HG03039 (cell line): ENCODE measurements at regions not wholly inside any gene's neighbourhood (a gene's known extent, or its start where the extent isn't known, plus 50 kb on each side); places are given as distances from the start of the nearest gene placed in this dataset.
A peak's percentile ranks its signal among the peaks of the same experiment; 100 is the strongest.

ENCODE experiments used
- ATAC-seq: cut with Tn5 transposase; IDR thresholded peaks from one replicate; pipeline ENCODE4 v1.9.1; 2021; ENCODE audit warnings: mild to moderate bottlenecking, moderate library complexity; ENCODE audit not compliant: unreplicated experiment

DNA sequence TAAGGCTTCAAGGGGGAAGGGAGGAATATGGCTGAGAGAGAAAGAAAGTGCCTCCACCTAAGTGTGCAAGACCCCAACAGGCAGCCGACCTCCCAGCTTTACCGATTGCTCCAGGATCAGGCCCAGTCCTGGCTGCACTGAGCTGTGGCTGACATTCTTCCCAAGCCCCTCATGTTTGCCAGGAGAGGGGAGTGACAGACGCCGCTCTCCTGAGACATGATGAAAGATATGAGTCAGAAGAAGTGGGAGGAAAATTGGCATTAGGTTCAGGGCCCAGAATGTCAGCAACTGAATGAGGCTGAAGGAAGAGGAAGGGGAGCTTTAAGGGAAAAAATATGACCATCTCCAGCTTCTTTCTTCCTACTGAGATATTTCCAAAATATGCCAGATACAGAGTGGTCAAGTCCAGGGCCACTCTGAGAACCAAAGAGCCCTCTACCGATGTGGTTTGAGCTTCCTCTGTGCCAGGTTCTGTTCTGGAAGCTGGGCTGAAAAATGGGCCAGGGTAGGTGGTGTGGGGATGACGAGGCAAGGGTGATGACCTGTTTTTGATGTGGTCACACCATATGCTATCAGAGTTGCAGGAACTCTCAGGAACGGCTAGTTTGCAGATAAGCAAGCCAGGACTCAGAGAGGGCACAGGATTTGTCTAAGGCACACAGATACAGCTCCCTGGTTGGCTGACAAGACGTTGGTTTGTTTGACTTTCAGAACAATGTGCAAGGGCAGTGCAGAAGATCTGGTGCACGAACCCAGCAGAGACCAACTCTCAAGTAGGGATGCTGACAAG lies 176.7 kb downstream of the SOX9 start:
- no peak for ATAC-seq

DNA sequence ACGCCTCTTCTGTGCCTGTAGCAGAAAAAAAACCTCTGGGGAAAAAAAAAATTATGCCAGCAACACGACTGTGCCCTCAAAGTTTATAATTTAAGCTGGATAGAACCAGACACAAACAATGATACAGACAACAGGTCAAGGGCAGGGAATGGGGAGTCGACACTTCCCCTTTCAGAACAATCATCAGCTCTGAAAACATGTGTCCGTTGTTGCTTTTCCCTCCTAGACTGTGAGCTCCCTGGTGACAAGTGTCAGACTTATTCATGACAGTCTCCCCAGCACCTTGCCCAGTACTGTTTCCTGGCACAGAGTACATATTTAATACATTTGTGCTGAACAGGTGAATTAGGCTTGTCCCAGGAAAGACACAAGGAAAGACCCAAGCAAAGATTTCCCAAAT lies 178.3 kb downstream of the SOX9 start:
- ATAC-seq, result no peak

DNA sequence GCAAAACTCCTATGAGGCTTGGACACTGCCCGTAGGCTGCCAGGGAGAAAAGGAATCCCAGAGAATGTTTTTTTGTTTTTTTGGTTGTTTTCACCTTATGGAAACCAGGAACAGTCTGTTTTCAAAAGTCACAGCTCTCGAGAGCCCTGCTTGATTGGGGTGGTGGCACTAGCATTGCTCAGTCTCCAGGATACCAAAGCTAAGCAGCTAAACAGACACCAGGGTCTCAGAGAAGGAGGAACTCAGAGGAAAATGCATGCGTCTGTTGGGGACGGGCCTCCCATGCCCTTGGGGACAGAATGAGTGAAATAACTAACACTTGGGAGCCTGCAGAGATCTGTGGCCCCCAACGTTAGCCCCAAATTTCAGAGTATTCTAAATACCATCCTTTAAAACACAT lies 178.8 kb downstream of the SOX9 start:
- no peak for ATAC-seq

DNA sequence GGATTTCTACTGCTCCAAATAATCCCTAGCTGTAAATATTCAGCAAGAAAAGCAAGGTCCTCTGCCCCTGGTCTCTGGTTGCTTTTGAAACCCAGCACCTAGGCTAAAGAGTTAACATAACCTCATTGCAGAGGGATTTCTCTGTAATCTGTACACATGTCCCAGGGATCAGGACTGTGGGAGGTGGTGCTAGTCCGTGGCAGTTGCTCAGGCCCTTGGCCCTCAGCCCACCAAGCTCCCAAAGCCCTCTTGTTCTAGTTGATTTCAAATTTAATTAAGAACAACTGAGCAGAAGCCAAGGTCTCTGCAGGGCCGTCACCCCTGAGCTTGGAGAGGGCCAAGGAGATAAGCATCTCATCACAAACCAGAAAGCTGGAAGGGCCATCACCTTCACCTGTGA lies 181.1 kb downstream of the SOX9 start:
- no peak for ATAC-seq

DNA sequence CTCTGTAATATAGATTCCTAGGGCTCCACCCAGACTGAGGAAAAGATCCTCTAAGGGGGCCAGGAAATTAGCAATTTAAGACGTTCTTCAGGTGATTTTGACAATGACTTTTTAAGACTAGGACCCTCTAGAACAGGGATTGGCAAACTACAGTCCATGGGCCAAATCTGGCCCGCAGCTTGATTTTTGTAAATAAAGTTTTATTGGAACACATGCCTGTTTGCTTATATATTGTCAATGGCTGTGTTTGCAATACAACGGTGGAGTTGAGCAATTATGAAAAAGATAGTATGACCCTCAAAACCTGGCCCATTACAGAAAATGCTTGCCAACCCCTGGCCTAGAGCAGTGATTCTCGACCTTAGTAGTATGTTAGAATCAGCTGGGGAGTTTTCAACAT lies 181.9 kb downstream of the SOX9 start:
- ATAC-seq, result no peak

DNA sequence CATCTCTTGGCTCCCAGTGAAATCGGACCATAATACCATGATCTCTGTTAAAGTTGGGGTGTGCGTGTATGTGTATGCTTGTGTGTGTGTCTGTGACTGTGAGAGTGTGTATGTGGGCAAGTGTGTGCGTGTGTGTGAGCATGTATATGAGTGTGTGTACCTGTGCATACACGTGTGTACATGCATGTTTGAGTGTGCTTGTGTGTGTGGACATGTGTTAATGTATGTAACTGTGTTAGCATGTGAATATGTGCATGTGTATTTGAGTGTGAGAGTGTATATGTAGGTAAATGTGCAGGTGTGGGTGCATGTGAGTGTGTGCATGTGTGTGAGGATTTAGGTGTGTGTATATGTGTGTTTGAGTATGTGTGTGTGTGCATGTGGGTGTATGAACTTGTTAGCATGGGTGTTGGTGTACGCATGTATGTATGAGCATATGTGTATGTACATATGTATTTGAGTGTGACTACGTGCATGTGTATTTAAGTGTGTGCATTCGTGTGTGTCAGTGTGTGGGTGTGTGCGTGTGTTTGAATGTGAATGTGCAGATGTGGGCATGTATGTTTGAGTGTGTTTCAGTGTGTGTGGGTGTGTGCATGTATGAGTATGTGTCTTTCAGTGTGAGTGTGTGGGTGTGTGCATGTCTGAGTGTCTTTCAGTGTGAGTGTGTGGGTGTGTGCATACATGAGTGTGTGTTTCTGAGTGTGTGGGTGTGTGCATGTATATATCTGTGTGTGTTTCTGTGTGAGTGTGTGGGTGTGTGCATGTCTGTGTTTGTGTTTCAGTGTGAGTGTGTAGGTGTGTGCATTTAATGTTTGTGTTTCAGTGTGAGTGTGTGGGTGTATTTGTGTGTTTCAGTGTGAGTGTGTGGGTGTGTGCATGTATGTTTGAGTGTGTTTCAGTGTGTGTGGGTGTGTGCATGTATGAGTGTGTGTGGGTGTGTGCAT lies 183.2 kb downstream of the SOX9 start:
- ATAC-seq, result no peak

DNA sequence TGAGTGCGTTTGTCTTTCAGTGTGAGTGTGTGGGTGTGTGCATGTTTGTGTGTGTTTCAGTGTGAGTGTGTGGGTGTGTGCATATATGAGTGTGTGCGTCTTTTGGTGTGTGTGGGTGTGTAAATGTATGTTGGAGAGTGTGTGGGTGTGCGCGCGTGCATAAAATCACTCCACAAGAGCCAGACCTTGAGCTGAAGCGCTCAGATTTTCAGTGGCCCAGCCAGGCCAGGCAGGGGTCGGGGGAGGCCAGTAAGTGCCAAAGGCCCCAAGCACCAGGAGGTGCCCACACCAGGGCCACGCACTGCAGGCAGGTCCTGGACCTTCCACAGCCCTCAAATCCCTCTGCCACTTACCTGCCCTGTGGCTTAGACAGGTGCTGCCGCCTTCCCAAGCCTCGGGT lies 184.0 kb downstream of the SOX9 start:
- no peak for ATAC-seq

DNA sequence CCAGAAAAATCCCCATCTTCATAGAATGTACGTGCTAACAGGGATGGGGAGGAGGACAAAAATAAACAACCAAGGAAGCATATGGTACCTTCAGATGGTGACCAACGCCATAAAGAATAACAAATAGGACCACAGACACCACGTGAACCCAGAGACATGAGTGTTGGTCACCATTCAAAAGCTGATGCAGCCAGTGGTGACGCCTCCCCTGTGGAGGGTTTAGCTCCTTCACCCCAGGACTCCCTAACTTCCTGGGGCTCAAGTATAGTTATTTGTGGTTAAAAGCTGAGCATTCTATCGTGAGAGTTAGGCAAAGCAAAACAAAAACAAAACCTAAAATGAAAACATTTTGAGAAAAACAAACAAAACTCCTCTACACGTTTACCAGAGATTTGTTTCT lies 184.7 kb downstream of the SOX9 start:
- ATAC-seq, result no peak

DNA sequence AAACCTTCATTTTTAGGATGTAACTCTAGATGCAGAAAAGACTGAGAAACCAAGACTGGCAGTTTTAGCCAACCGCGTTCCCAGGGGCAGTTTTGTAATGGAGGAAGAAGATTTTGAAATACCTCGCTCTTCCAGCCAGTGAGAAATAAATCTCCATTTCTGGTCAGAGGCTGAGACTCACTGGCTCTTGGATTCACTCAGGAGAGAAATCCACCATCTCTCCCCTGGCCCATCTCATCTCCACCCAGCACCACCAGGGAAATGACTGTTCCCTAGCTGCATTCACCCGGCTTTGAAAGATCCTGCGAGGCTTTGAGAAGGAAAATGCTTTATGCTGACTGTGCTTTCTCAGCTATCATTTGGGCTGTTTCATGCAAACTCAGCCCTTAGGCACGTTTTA lies 185.2 kb downstream of the SOX9 start:
- no peak for ATAC-seq

DNA sequence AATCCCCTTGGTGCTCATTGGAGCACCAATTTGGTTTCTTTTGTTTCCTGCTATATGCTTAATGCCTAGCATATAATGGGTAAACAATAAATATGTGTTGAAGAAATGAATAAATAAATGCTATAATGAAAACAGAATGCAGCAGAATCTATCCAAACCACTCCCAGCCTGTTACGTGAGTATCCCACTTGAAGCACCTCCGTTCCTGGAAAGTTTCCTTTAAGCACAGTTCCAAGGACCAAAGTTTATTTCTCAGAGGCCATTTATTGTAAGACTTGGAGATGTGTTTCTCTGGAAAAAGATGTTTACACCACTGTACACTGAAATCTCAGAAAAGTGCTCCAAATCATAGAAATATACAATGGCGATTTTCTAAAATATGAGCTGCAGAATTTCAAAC lies 187.0 kb downstream of the SOX9 start:
- no peak for ATAC-seq

DNA sequence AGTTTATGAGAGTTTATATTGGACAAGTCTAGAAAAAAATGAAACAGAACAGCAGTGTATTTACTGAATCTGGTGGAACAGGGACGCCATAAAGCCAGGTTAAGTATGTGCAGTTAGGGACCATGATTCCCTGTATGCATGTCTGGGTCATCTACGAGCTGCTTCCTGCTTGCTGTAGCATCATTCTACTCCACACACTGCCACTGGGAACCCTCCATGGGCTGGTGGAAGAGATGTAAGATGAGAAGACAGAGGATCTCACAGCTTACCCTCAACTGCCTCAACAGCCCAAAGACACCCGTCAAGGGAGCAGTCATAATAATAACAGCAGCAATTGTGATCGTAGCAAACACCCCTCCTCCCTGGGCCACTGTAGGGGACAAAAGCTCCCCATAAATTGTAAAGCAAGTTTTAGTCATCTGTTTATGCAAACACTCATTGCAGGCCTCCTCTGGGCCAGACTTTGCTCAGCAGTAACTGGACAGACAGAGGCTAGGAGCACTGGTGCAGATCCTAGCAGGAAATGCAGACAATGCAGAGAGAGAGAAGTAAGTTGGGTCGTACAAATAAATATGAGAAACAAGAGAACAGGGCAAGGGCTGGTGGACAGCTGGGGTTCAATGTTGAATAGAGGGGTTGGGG lies 188.0 kb downstream of the SOX9 start:
- ATAC-seq, result no peak

DNA sequence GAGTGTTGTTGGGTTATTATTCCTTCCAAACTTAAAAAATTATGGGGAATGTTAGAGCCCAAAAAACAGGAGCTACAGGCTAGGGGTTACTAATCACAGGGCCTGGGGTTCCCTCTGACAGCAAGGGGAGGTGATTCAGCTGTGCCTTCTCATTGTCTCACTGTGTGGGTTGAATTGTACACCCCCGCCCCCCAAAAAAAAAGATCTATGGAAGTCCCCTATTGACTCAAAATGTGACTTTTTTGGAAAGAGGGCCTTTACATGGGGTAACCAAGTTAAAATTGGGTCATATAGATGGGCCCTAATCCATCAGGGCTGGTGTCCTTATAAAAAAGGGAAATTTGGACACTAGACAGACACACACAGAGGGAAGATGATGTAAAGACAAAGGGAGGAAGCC lies 190.2 kb downstream of the SOX9 start:
- no peak for ATAC-seq

DNA sequence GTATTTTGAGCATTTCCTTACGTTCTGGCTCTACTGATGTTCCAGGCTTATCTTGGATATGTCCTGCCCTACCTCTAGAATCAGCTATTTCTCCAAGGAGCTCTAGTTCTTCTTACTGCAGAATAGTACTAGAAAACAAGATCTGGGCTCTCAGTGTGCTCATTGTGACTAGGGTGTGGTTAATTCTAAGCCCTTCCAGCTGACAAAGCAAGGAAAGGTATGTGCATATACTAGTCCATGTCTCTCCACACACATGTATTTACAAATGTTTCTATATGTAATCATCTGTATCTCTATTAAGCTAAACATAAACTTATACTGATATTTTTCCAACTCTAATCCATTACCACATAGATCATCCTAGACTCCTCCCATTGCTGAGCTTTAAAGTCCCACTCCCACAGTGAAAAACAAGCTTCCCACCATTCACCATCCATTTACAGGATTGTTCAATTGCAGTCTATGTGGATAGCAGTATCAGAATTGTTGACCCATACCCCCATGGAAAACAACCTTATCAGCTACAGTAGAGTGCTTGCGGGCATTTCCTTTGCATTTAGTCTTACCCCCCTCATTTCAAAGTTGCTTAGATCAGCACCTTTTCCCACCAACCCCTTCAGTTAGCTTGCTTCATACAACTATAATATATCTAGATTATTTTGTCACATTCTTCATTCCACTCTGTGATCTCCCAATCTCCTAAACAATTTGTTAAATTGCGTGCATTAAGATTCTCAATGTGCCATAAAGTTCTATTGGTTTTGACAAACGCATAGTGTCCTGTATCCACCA lies 194.5 kb downstream of the SOX9 start:
- ATAC-seq, result no peak

DNA sequence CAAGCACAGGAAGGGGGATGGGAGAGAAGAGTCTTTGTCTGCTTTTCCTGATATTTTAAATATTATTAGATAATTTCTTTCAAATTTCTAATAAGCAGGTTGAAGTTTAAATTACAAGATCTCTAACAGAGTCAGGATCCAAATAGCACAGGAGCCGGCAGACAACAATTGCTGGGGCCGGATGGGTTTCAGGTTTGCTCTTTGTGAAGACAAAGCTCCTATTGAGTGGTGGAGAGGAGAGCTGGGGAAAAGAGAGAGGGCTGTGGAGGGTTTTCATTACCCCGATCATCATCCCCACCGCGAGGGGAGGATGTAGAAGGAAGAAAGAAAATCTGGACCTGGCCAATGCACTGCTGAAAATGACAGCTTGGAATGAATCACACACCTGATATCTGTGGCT lies 197.3 kb downstream of the SOX9 start:
- no peak for ATAC-seq

DNA sequence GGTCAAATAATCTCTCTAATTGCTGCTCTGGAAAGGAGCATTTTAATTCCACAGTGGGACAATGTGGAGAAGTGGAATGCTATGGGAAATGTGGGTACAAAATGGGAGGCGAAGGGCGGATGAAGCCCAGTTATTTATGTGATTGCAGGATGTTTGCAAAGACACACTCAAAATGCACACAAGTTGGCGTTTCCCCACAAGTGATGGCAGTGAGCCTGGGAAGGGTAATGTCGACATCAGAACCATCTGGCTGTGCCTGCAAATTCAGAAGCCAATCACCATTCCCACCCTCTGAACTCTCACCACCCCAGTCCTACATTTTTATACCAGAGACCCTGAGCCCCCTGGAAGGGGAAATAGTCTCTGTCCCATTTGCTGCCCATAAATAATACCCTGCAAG lies 201.1 kb downstream of the SOX9 start:
- no peak for ATAC-seq

DNA sequence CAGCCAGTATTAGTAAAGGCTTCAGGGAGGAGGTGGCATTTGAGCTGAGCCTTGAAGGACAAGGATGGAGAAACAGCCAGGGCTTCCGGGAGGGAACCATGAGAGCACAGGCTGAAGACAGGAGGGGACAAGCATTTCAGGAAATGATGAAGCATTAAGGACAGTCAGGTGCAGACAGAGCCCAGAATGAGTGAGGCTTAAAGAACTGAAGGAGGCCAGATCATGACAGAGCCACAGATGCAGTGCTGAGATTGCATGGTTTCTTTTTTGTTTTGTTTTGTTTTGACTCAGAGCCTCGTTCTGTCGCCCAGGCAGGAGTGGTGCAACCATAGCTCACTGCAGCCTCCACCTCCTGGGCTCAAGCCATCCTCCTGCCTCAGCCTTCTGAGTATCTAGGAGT lies 211.5 kb downstream of the SOX9 start:
- peak; percentile 70 for ATAC-seq

DNA sequence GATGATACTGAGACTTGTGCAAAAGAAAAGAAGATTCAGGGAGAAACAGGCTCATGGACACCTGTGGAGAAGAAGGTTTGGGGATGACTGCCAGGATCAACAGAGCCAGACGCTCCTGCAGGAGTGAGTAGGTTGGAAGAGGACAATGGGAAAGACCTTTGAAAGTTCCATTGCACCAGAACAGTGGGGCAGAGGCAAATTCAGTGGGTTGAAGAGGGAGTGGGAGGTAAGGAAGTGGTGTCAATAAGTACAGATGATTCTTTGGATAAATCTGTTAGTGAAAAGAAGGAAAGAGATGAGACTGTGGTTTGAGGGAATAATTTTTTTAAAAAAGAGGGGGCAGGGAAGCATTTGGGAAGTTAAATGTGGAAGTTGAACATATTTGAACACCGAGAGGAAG lies 212.8 kb downstream of the SOX9 start:
- no peak for ATAC-seq

DNA sequence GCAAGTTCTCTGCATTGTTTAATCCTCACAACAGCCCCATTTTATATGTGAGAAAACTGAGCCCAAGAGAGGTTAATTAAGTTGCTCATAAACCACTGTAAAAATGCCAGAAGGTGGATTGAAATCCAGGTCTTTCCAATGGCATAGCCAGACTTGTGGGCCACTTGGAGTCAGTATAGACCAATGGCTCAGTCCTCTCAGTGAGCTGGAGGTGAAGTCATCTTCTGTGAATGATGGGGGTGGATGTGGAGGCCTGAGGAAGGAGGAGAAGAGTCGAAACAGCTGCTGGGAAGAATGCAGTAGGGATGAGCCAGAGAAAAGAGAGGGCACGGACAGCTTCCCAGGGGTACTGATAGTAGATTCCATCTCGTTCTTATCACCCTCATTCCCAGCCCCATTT lies 213.4 kb downstream of the SOX9 start:
- no peak for ATAC-seq

DNA sequence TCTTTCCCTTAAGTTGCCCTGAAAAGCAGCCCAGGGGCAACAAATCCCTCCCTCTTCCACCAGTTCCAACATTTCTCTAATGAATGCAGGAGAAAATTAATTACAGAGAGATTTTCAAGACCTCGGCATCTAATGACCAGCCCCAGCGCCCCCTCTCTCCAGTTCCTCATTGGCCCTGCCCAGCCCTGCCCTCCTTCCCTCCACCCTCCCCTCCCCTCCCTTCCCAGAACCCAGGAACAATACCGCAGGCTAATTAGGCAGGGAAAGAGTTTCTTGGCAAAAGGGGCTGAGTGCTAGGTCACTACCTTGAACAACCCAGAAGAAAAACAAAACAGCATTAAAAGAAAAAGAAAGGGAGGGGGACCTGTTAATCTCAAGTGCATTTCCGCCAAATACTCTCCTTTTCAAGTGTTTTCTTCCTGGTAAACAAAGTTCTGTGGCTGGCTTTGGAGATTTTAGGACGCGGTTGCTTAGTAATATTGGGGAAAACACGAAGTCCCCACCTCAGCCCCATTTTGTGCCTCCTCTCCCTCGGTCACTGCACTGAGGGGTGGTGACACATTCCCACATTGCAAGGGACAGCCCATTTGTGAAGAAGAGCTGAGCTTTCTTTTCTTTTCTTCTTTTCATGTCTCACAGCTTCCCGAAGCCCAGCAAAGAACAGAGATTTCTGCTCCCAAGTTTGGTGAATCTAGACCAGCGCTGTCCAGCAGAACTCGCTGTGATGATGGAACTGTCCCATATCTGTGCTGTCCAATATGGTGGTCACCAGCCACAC lies 215.4 kb downstream of the SOX9 start:
- no peak for ATAC-seq

DNA sequence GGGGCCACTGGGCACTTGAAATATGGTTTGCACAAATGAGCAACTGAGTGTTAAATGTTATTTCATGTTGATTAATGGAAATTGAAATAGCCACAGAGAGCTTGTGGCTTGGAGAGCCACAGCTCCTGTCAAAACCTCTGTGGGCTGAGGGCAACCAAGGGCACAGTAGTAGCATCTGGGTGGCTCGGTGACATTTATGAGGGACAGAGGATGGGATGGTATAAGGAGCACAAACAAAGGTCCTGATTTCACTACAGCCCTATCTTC lies 215.9 kb downstream of the SOX9 start:
- no peak for ATAC-seq
